ENCODE measurements at regions not wholly inside any gene's neighbourhood (a gene's known extent, or its start where the extent isn't known, plus 50 kb on each side); places are given as distances from the start of the nearest gene placed in this dataset.

DNA sequence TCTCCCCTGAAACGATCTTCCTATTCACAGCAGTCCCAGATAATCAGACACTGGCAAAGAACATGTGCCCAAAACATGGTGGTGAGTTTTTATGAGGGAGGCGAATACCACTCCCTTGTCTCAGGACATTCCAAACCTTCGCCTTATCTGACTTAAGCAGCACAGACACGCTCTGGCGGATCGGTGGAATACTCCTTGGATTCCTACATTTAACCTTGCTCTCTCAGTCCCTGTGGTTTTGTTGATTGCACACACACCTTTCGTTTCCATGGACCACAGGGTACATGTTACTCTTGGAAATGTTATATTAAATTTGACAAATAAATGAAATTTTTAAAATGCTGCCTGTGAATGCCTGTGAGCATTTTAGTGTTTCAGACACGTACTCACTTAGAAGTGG lies 87.8 kb upstream of the CPEB4 start:
- Histone ChIP-seq H3K9me3 (no peaks in the 10 kb centered on the region), H3K36me3 (no peaks in the 10 kb centered on the region)

GRCh38 chr5:173801006-173801405 lies 87.1 kb upstream of the CPEB4 start:
- DNase-seq = no peak
- H3K27me3 ChIP-seq = no peaks in the 10 kb centered on the region
- H3K4me1 ChIP-seq = no peaks in the 10 kb centered on the region
- no peaks in the 10 kb centered on the region for H3K36me3 ChIP-seq
- no peaks in the 10 kb centered on the region for H3K9me3 ChIP-seq
- H3K4me3 ChIP-seq (ENCODE audit: low read depth, low read length) = no peak overlapping the region
- TF ChIP-seq, protein P1, sequence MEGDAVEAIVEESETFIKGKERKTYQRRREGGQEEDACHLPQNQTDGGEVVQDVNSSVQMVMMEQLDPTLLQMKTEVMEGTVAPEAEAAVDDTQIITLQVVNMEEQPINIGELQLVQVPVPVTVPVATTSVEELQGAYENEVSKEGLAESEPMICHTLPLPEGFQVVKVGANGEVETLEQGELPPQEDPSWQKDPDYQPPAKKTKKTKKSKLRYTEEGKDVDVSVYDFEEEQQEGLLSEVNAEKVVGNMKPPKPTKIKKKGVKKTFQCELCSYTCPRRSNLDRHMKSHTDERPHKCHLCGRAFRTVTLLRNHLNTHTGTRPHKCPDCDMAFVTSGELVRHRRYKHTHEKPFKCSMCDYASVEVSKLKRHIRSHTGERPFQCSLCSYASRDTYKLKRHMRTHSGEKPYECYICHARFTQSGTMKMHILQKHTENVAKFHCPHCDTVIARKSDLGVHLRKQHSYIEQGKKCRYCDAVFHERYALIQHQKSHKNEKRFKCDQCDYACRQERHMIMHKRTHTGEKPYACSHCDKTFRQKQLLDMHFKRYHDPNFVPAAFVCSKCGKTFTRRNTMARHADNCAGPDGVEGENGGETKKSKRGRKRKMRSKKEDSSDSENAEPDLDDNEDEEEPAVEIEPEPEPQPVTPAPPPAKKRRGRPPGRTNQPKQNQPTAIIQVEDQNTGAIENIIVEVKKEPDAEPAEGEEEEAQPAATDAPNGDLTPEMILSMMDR (IDR thresholded peaks at IDR 0.05; ENCODE audit: low read depth, low read length) = no peak

More for the DNA sequence above, 87.8 kb upstream of the CPEB4 start:
- TF ChIP-seq, protein P1 (IDR thresholded peaks at IDR 0.05; ENCODE audit: low read depth, low read length) = no peak
- no peak for DNase-seq
- Histone ChIP-seq H3K4me3 (ENCODE audit: low read depth, low read length) (no peak overlapping the region), H3K4me1 (no peaks in the 10 kb centered on the region), H3K27me3 (no peaks in the 10 kb centered on the region)

DNA sequence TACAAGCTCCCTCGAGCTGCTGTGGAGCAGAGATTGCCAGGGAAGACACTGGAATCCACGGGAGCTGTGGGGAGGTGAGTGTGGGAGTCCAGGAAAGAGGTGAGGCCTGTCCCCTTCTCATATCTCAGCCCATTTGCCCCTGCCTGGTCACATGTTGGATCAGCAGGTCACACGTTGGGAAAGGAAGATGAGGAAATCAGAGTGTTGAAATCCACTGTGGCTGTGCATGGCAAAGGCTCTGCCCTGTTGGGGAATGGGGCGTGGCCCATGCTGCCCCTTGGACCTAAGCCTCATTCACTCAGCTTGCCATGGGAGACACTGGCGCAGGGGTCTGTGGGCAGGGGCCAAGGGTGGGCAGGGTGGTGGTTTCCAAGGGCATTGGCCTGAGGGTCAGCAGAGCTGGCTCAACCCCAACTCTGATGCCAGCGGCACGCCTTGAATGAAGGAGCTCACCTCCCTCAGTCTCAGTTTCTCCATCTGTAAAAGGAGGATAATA lies 85.4 kb upstream of the CPEB4 start:
- Histone ChIP-seq H3K27me3 (no peaks in the 10 kb centered on the region), H3K36me3 (no peaks in the 10 kb centered on the region), H3K4me1 (no peaks in the 10 kb centered on the region), H3K9me3 (no peaks in the 10 kb centered on the region), H3K4me3 (ENCODE audit: low read depth, low read length) (no peak overlapping the region)
- DNase-seq = no peak
- TF ChIP-seq, protein P1 (IDR thresholded peaks at IDR 0.05; ENCODE audit: low read depth, low read length) = no peak

DNA sequence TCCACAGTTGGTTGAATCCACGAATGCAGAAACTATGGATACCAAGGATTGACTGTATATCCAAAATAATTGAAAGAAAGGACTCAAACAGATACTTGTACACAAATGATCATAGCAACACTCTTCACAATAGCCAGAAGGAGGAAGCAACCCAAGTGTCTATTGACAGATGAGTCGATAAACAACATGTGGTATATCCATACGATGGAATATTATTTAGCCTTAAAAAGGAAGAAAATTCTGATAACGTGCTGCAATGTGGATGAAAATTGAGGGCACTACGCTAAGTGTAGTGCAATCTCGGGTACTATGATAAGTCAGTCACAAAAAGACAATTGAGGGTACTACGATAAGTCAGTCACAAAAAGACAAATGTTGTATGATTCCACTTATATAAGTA lies 83.6 kb upstream of the CPEB4 start:
- TF ChIP-seq, protein P1 (IDR thresholded peaks at IDR 0.05; ENCODE audit: low read depth, low read length) = no peak
- no peaks in the 10 kb centered on the region for H3K4me1 ChIP-seq
- no peaks in the 10 kb centered on the region for H3K36me3 ChIP-seq
- H3K4me3 ChIP-seq (ENCODE audit: low read depth, low read length) = no peak overlapping the region
- H3K9me3 ChIP-seq = no peaks in the 10 kb centered on the region
- no peak for DNase-seq
- no peaks in the 10 kb centered on the region for H3K27me3 ChIP-seq

DNA sequence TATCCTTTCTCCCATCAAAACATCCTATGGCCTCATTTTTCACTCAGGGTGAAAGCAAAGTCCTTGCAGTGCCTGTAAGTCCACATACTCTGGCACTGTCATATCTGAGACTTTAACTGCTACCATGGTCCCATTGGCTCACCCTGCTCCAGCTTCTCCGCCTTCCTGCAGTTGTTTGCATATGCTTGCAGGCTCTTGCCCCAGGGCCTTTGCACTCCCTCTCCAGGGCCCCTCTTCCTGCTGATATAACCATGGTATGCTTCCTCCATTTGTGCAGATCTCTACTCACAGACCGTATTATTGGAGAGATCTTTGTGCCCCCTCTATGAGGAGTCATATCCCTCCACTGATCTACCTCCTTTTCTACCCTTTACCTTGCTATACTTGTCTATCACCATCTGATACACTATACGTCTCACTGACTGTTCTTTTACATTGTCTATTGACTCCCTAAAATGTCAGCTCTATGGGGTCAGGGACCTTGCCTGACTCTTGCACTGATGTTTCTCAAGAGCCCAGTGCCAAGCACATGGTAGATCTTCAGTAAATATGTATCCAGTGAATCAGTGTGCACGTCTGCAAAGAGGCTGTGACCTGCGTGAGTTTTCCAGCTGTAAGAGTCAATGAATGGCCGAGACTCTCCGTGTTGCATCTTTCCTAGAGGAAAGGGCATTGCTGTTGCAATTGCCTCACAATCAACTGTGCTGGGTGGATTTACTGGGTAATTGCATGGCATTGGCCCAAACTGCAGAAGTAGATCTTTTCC lies 81.7 kb upstream of the CPEB4 start:
- TF ChIP-seq, protein P1 (IDR thresholded peaks at IDR 0.05; ENCODE audit: low read depth, low read length) = no peak
- H3K27me3 ChIP-seq = no peaks in the 10 kb centered on the region
- no peak for DNase-seq
- H3K4me1 ChIP-seq = no peaks in the 10 kb centered on the region
- no peaks in the 10 kb centered on the region for H3K9me3 ChIP-seq
- no peak overlapping the region for H3K4me3 ChIP-seq (ENCODE audit: low read depth, low read length)
- no peaks in the 10 kb centered on the region for H3K36me3 ChIP-seq

GRCh38 chr5:173807181-173807655 lies 80.9 kb upstream of the CPEB4 start:
- TF ChIP-seq, protein P1 (IDR thresholded peaks at IDR 0.05; ENCODE audit: low read depth, low read length) = no peak
- H3K27me3 ChIP-seq = no peaks in the 10 kb centered on the region
- H3K9me3 ChIP-seq = no peaks in the 10 kb centered on the region
- no peak overlapping the region for H3K4me3 ChIP-seq (ENCODE audit: low read depth, low read length)
- DNase-seq = no peak
- H3K4me1 ChIP-seq = no peaks in the 10 kb centered on the region
- no peaks in the 10 kb centered on the region for H3K36me3 ChIP-seq

Data from BE2C (cell line).